HG02852 (cell line): ENCODE measurements at regions not wholly inside any gene's neighbourhood (a gene's known extent, or its start where the extent isn't known, plus 50 kb on each side); places are given as distances from the start of the nearest gene placed in this dataset.
"Not testable (repeated sequence)": the region's sequence is repeated elsewhere in the genome, so short reads cannot be mapped to it uniquely, and the experiment has no call there.

Source experiments
- ATAC-seq: cut with Tn5 transposase; IDR thresholded peaks from one replicate; pipeline ENCODE4 v1.9.1; 2021; ENCODE audit warnings: mild to moderate bottlenecking, moderate library complexity; ENCODE audit not compliant: unreplicated experiment

DNA sequence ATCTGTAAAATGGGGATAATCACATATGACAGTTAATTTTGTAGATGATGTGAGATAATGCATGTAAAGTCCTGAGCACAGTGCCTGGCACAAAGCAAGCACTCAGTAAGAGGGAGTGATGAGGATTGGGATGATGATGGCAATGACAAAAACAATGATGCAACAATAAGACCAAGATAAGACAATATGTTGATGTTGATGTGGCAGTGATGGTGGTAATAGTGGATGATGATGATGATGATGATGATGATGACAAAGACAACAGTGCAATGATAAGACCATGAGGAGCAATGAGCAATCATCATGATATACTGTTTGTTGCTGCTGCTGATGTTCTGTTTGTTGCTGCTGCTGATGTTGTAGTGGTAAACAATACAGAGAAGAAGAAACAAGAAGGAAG is 344.1 kb downstream of the NPIPA8 start:
- ATAC-seq, result no peak

DNA sequence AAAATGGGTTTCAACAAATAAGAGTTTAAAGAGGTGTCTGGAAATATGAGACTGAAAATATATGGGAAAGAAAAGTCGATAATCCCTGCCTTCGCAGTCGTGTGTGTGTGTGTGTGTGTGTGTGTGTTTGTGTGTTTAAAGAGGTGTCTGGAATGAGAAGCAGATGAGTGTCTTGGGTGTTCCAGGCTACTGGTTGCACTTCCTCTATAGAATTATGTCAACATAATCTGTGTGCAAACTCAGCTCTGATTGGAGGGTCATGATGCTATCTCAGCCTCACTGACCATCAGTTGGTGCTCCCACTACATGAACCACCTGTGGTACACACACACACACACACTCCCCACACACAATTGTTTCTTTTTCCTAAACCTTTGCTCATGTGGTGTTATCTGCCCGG is 347.3 kb downstream of the NPIPA8 start:
- ATAC-seq, result no peak

DNA sequence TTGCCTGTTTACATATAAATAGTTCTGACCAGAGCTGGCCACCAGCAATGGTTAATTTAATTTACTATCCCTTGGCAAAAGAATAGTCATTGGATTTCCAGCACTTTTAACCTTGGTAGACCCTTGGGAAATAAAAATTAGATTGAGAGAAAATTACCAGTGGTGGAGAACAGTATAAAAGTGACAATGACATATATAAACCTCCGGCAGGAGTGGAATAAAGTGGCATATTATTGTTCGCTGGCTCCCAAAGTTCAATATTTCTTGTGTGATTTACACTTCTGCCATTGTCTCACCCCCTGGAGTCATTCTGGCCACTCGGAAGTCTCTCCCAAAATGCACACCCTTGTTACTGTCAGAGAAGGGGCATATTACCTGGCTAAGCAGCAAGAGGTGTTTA is 347.7 kb downstream of the NPIPA8 start:
- no peak for ATAC-seq

DNA sequence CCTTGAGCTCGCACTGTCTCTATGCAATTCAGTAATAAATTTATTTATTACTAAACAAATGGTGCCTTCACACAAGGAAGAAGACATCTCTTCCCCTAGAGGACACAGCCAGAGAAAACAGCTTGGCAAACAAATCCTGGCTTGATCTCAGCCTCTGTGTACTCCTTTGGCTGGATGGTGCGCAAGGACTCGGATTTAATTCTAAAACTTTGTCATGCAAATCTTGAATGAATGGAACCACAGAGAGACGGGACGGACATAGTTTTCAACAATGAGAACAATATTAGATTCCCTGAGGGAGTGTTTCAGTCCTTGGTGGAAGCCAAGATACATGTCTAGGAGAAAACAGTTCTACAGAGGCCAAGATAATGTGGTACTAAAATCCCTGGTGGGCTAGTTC is 349.5 kb downstream of the NPIPA8 start:
- no peak for ATAC-seq

DNA sequence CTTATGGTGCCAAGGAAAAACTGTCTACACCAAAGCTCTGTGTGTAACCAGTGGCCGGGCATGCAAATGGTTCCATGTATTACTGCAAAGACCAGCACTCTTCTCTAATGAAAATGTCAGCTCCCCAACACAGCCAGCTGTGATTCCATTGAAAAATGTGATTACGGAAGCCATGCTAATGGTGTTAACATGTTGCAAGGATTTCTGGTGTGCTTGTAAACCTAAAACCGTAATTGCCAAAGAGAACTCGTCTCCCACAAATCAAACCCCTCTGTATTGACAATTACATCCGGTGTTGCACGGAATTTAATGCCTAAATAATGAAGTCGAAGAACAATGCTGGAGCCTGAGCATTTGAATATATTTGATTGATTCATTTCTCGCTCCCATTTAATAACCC is 351.7 kb downstream of the NPIPA8 start:
- ATAC-seq, result no peak

DNA sequence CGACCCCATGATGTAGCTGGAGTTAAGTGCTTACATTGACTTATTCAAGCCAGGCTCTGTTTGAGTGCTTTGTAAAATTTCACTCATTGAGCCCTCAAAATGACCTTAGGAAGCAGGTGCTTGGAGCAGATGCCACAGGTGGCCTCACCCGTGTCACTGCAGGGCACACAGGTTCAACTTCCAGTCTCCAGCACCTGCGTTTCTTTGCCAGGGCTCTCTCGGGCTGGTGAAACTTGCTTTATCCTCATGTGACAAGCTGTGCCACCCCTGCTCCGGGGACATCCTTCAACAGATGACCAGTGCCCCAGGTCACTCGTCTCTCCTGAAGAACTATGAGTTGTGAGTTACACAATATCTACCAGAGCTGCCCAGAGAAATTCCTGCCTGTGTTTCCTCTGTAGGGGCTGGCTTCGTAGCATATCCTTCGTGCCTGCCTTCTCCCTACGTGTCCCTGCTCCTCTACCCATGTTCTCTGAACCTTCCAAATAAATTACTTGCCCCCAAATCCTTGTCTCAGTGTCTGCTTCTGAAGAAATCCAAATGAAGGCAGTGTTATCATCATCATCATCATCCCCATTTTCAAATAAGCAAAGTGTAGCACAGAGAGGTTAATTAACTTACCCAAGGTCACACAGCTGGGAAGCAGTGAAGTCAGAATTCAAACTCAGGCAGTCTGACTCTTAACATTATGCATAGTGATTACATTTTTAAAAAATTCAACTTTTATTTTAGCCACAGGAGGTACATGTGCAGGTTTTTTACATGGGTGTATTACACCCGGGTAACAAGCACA is 352.5 kb downstream of the NPIPA8 start:
- ATAC-seq, result no peak

DNA sequence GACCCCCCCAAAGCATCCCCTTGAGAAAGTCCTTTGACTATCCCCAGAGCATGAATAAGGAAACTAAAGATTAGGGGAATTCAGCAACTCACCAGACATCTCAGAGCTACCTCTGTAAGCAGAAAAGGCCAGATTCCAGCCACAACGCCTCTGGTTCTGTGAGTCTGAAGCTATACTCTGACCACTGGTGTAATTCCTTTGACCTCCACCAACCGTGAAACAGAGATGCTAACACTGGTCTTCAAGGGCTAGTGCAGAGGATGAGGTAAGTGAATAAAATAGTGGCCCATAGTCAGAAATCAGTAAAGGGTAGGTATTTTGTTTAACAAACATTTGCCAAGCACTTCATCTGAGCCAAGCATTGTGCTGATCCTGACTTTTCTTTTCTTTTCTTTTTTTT is 353.4 kb downstream of the NPIPA8 start:
- ATAC-seq, result no peak

DNA sequence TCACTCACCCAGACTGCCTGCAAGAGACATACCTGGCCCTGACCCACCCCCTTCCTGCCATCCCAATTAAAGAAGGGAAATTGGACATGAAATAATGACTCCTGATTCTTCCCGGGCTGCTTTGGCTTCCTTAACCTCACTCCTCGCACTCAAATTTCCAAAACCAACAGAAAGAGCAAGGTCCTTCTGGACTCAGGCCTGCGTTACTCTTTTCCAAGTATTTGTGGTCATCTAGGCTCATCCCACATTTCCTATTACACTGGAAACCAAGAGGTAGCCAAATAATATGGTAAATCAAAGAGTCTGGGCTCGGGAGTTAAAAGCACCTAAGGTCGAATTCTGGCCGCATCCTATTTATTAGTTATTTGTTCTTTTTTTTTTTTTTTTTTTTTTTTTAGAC is 359.3 kb downstream of the NPIPA8 start:
- ATAC-seq, result no peak

DNA sequence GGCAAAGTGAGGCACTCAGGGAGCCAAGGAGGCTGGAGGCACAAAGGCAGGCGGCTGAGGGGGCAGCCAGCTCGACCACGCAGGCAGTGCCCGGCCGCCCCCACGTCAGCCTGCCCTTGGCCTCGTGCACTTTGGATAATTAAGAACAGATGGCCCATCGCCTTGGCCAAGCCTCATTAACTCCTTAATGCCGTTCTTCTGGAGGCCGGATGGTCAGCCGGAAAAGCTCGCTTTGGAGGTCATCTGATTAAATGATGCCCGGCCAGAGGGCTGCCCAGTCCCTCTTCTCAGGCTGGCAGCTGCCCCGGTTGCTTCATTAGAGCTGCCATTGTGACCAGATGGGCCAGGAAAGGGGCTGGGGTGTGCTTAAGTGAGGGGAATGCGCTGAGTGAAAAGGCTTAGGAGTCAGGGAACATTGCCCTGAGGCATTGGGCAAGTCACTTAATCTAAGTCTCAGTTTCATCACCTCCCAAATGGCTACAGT is 364.0 kb downstream of the NPIPA8 start:
- no peak for ATAC-seq

DNA sequence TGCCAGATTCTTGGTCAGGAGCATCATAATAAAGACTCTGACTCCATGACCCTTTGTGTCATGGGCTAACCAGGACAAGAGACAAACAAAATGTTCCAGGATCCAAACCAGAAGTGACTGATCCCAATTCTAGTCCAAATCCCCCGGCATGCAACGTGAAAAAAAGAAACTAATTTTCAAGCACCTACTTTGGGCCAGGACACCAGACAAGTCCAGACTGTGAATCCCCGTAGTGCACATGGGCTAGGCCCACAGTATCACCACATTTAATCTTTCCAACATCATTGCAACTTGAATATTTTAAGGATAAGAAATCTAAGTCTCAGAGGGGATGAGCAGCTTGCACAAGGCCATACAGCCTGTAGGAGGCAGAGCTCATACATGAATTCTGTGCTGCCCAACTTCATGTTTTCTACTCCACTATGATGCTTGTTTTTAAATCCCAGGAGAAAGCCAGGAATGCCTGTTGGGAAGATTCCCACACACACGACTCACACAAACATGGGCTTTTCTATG is 365.7 kb downstream of the NPIPA8 start:
- ATAC-seq, result no peak

DNA sequence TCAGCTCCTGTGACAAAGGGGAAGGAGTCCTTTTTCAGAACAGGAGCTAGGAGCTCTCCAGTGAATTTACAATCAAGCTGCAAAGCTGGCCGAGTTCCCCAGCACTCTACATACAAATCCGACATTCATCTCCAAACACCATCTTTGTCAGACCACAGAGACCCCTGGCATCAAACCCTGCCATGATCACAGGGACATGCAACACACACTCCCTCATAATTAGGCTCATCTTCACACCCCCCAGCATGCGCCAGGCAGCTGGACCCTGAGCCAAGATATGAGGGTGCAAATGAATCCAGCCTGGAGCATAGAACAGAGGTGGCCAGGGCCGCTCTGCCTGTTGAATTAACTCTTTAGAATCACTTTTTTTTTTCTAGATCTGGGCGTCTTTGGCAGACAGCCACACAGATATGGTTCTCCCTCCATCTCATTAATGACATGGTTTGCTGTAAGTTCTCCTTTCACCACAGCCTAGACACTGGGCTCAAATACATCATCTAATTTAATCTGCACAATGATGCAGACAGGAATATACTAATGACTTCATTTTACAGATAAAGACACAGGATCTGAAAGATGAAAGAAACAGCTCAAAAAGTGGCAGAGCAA is 366.3 kb downstream of the NPIPA8 start:
- no peak for ATAC-seq

DNA sequence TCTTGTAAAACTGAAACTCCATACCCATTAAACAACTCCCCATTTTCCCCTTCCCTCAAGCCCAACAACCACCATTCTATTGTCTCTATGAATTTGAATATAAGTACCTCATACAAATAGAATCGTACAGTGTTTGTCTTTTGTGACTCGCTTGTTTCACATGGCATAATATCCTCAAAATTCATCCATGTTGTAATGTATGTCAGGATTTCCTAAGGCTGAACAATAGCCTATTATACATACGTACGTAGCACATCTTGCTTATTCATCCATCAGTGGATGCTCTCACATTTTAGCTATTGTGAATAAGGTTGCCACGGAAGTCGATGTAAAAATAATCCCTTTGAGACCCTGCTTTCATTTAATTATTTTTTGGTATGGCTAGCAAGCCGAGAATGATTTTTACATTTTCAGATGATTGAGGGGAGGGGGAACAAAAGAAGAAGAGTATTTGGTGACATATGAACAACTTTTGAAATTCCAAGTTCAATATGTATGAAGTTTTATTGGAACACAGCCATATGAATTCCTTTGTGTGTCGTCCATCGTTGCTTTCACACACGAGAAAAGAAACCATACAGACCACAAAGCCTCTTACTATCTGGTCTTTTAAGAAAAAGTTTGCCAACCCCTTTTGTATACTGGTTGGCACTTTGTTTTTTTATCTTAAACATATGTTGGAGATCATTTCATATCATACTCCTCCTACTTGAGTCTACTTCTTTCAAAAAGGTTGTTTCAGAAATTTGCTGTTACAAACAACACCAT is 371.2 kb downstream of the NPIPA8 start:
- no peak for ATAC-seq

DNA sequence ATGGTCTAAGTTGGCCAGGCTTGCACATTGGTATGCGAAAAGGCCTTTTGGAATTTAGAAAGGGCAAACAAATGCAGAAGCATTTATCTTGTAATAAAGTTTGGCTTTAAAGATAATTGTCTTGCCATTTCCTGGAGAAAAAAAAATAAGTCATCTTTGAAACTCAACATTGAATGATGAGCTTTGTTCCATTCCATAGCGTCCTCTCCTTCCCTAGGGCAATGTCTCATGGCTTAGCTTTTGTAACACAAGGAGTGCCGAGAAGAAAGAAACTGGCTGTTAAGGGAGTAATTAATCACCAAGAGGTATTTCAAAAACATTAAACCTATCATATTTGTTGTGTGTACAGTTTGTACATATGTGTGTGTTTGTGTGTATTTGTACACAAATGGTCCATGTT is 372.3 kb downstream of the NPIPA8 start:
- no peak for ATAC-seq

DNA sequence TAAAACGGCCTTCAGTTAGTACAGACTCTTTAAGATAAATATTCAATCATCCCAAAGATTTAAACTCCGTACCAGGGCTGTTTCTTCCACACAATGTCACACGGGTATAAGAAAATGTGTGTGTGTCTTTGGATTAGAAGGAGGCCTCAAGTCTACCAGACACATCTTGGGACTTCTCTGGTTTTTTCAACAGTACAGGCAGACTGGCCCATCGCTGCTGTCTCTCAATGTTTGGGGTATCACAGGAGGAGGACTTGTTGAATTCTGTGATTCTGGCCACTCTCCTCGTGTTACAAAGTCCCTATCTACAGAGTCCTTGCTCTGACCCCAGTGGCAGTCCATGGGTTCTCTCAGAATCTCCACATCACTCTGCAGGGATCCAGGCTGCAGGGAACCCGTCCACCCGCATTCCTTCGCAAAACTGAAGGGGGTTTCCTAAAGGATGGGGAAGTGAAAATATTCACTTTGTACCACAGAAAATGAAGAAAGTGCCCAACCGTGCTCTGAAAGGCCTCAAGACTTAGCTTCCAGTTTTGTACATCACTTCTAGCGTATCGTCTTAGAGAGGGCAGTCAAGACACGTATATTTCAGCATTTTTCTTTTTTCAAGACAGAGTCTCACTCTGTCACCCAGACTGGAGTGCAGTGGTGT is 373.2 kb downstream of the NPIPA8 start:
- ATAC-seq, result no peak

DNA sequence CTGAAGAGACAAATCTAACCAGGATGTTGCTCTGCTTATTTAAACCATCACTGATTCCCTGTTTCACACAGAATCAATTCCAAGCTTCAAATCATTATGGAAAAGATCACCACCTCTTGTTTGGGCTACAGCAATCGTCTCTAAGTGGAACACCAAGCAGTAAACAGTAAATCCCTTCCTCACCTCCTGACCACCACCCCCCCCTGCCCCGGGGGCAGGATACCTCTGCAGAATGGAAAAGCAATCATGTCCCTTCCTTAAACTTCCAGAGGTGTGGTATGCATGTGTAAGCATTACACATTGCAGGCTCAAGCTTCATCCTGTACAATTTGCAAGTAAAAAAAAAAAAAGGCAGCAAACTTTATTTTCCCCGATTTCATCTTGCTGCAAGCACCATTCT is 373.8 kb downstream of the NPIPA8 start:
- no peak for ATAC-seq

DNA sequence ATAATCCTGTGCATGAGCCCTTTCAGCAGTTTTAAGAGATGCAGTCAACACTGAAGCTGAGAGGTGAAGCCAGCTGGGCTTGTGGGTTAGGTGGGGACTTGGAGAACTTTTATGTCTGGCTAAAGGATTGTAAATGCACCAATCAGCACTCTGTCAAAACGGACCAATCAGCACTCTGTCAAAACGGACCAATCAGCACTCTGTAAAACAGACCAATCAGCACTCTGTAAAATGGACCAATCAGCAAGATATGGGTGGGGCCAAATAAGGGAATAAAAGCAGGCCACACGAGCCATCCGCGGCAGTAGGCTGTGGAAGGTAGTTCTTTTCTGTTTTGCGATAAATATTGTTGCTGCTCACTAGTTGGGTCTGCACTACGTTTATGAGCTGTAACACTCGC is 374.7 kb downstream of the NPIPA8 start:
- not testable (repeated sequence) for ATAC-seq

DNA sequence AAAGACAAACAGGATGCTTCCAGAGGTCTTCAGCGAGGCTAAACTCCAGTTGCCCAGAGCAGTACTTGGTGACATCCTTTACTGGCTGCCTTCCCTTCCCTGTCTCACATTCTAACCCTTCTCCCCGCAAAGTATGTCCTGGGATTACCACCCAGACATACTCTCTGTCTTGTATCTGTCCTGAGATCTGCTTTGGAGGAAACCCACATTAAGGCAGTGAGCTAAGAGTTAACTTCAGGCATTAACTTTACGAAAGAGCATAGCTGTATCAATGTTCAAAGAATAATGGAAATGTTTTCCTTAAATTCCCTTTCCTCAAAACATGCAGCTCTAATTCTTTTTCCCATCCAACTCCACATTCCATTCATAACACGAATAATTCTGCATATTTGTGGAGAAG is 385.2 kb downstream of the NPIPA8 start:
- no peak for ATAC-seq

DNA sequence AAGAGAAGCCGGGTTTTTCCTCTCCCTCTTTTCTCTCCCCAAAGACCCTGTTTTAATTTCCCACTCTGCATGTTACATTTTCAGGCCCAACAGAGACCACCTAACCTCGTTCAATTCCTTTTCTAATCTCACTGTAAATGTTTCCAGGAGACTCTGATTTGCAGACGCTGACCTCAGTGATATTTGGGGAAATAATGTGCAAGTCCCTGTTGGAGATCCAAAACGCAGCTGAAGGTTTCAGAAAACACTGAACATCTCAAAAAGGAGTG is 386.6 kb downstream of the NPIPA8 start:
- no peak for ATAC-seq

DNA sequence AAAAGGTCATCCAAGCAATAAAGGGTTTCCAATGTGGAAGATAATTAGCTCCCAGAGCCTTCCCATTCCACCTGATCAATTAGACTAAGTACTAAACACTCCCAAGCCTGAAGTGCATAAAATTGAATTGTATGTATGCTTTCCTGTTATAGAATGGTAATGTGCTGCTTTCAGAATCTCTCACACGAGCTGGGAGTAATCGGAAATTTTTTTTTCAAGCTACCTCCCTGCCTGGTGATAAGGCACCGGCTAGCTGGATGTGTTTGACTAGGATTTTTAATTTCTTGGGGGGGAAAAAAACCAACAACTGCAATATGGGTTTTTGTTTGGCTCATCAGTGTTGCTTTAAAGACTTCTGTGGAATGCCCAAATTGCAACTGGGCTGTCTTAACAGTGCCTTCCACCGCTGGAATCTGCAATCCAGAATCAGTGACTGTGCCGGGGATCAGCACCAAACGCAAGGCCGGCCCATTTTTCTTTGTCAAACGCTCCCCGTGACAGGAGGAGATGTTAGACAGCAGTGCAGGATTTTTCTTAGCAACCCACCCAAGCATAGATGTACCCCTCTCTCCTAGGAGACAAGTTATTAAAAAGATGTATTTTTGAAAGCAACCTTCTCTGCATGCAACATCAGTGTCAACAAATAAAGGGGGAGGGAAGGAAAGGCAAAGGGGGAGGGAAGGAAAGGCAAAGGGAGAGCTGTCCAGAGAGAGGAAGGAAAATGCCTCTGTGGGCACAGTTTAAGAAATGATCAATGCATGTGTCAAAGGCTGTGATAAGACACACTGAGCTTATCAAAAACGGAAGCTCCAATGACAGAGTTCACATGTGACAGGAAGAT is 387.2 kb downstream of the NPIPA8 start:
- ATAC-seq, result no peak

DNA sequence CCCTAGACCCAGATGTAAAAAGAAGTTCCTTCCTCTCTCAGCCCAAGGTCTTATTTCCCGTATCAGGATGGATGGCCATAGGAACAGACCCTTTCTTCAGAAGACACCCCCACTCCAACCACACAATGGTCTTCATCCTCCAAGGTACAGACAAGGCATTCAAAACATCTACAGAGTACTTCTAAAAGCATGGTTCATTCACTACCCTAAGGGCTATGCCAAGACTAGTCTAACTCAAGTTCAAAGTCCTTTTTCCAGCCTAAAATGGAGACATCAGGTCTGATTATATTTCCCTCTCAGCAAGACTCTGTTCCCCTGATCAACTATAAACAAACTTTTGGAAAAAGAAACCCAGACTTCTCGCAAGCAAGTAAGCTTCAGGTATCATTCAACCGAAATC is 388.9 kb downstream of the NPIPA8 start:
- ATAC-seq, result no peak

DNA sequence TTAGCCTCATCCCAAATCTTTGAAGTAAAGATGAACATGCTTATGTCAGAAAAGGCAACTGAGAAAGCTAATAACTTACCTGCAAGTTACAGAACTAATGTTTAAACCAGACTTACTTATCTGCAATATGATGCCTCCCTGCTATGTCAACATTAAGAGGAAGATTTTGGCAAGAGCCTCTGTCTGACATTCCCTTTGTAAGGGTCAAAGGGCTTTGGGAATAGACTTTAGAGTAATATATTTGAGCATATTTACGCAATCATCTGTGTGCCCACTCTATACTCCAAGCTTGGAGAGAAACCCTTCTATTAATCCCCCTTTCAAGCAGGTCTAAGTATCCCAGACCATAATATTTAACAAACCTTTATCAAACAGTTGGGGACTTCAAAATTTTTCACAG is 389.4 kb downstream of the NPIPA8 start:
- ATAC-seq, result no peak
